GM23338 (cell line): ENCODE measurements at regions not wholly inside any gene's neighbourhood (a gene's known extent, or its start where the extent isn't known, plus 50 kb on each side); places are given as distances from the start of the nearest gene placed in this dataset.

ENCODE experiments used
- ATAC-seq: fragments of 200-7000 bp; cut with Tn5 transposase; 3 replicates; pipeline ENCODE4 v1.9.1; 2020
- DNase-seq: peaks from one replicate; pipeline ENCODE4 v3.0.0-alpha.2; 2015; ENCODE audit warnings: low spot score
- H2AFZ ChIP-seq: fragments of 200-600 bp; sonication (generic); 2 replicates; pipeline ENCODE4 v1.8.0; 2016; ENCODE audit warnings: antibody characterized with exemption, mild to moderate bottlenecking, moderate library complexity
- H3F3A ChIP-seq: fragments of 200-600 bp; sonication (generic); replicated peaks from 2 replicates; pipeline ENCODE4 v1.8.0; 2017; ENCODE audit warnings: antibody characterized with exemption, mixed run types, low read depth
- H3K27ac ChIP-seq: fragments of 200-600 bp; sonication (generic); 2 replicates; pipeline ENCODE4 v1.6.1; 2016; ENCODE audit warnings: low read depth
- H3K27me3 ChIP-seq: fragments of 200-600 bp; sonication (generic); 2 replicates; pipeline ENCODE4 v1.8.0; 2016; ENCODE audit warnings: mild to moderate bottlenecking, mixed run types, moderate library complexity; ENCODE audit not compliant: insufficient read depth
- H3K36me3 ChIP-seq: fragments of 200-600 bp; sonication (generic); 2 replicates; pipeline ENCODE4 v1.8.0; 2016; ENCODE audit warnings: mild to moderate bottlenecking; ENCODE audit not compliant: insufficient read depth
- H3K4me1 ChIP-seq: fragments of 200-600 bp; sonication (generic); 2 replicates; pipeline ENCODE4 v1.8.0; 2016; ENCODE audit warnings: mild to moderate bottlenecking, moderate library complexity; ENCODE audit not compliant: insufficient read depth
- H3K4me2 ChIP-seq: fragments of 200-600 bp; sonication (generic); 2 replicates; pipeline ENCODE4 v1.7.1; 2017; ENCODE audit warnings: mixed run types
- H3K4me3 ChIP-seq: fragments of 200-600 bp; sonication (generic); 2 replicates; pipeline ENCODE4 v1.6.1; 2016; ENCODE audit warnings: mixed run types
- H3K79me2 ChIP-seq: fragments of 200-600 bp; sonication (generic); replicated peaks from 2 replicates; pipeline ENCODE4 v1.8.0; 2017; ENCODE audit warnings: mild to moderate bottlenecking; ENCODE audit not compliant: insufficient read depth
- H3K9me2 ChIP-seq: fragments of 200-600 bp; sonication (generic); 2 replicates; pipeline ENCODE4 v1.8.0; 2017; ENCODE audit not compliant: insufficient read depth
- H4K20me1 ChIP-seq: fragments of 200-600 bp; sonication (generic); replicated peaks from 2 replicates; pipeline ENCODE4 v1.8.0; 2017; ENCODE audit warnings: mild to moderate bottlenecking; ENCODE audit not compliant: insufficient read depth
- H3K27ac Mint-ChIP-seq: 2 replicates; pipeline ENCODE4 v1.8.0; 2020; ENCODE audit warnings: inconsistent platforms, mild to moderate bottlenecking, moderate library complexity, mixed read lengths
- H3K27me3 Mint-ChIP-seq: 3 replicates; pipeline ENCODE4 v1.8.0; 2022; ENCODE audit warnings: low read depth, mild to moderate bottlenecking, moderate library complexity, mixed read lengths, inconsistent platforms; ENCODE audit not compliant: insufficient read depth, poor library complexity
- H3K36me3 Mint-ChIP-seq: 3 replicates; pipeline ENCODE4 v1.8.0; 2021; ENCODE audit warnings: low read depth, mild to moderate bottlenecking, inconsistent platforms, moderate library complexity, mixed read lengths
- H3K4me1 Mint-ChIP-seq: 3 replicates; pipeline ENCODE4 v1.8.0; 2020; ENCODE audit warnings: mild to moderate bottlenecking, inconsistent platforms, mixed read lengths
- H3K4me3 Mint-ChIP-seq: 3 replicates; pipeline ENCODE4 v1.8.0; 2021; ENCODE audit warnings: moderate library complexity, mild to moderate bottlenecking, inconsistent platforms, mixed read lengths
- H3K9me3 Mint-ChIP-seq: 3 replicates; pipeline ENCODE4 v1.8.0; 2020; ENCODE audit warnings: moderate library complexity, mild to moderate bottlenecking, inconsistent platforms, mixed read lengths
- EZH2 ChIP-seq: fragments of 200-600 bp; sonication (generic); IDR thresholded peaks from one replicate; pipeline ENCODE4 v1.8.0; 2017; ENCODE audit warnings: antibody characterized with exemption, mild to moderate bottlenecking, low read depth; ENCODE audit not compliant: unreplicated experiment
- EZH2phosphoT487 ChIP-seq: fragments of 200-600 bp; sonication (generic); IDR thresholded peaks from one replicate; pipeline ENCODE4 v1.8.1; 2018; ENCODE audit warnings: antibody characterized with exemption; ENCODE audit not compliant: unreplicated experiment
- JUNB ChIP-seq: IDR thresholded peaks from one replicate; pipeline ENCODE4 v1.6.1; 2016; ENCODE audit warnings: antibody characterized with exemption; ENCODE audit not compliant: unreplicated experiment
- STAT1 ChIP-seq: IDR thresholded peaks from one replicate; pipeline ENCODE4 v1.6.1; 2016; ENCODE audit warnings: antibody characterized with exemption; ENCODE audit not compliant: unreplicated experiment
- TF ChIP-seq, protein P1 (sequence below): IDR thresholded peaks from one replicate; pipeline ENCODE4 v1.6.1; 2018; ENCODE audit warnings: antibody characterized with exemption; ENCODE audit not compliant: unreplicated experiment
- TF ChIP-seq, protein P2 (sequence below): fragments of 250-450 bp; sonication (Bioruptor Pico); IDR thresholded peaks from 2 replicates; pipeline ENCODE4 v1.5.0; 2020; ENCODE audit warnings: mild to moderate bottlenecking, moderate library complexity
- TF ChIP-seq, protein P3 (sequence below), 2 experiments: fragments of 200-600 bp in 1 of 2; sonication (generic) in 1 of 2; conservative IDR thresholded peaks; 2 replicates each; pipeline versions ENCODE4 v1.5.1 to v1.6.1; 2016 to 2017; ENCODE audit warnings: antibody characterized with exemption in 2 of 2, low read depth in 2 of 2, mild to moderate bottlenecking in 2 of 2, moderate library complexity in 1 of 2

DNA sequence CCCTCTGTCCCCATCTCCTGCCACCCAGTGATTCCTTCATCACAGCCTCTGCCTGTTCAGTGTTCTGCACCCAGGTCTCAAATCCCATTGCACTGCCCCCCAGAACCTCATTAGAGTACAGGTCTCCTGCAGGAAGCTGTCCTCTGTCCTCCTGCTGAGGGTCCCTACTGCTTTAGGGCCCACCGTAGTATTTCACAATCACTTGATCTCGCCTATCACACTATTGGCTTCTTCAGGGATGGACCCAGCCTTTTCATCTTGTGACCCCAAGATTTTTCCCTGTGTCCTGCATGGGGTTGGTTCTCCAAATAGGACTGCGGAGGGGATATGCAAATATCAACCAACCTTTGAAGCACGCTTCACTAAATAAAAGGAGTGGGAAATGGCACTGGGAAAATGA is 331.1 kb upstream of the AJAP1 start (continued):
- TF ChIP-seq, protein P1, sequence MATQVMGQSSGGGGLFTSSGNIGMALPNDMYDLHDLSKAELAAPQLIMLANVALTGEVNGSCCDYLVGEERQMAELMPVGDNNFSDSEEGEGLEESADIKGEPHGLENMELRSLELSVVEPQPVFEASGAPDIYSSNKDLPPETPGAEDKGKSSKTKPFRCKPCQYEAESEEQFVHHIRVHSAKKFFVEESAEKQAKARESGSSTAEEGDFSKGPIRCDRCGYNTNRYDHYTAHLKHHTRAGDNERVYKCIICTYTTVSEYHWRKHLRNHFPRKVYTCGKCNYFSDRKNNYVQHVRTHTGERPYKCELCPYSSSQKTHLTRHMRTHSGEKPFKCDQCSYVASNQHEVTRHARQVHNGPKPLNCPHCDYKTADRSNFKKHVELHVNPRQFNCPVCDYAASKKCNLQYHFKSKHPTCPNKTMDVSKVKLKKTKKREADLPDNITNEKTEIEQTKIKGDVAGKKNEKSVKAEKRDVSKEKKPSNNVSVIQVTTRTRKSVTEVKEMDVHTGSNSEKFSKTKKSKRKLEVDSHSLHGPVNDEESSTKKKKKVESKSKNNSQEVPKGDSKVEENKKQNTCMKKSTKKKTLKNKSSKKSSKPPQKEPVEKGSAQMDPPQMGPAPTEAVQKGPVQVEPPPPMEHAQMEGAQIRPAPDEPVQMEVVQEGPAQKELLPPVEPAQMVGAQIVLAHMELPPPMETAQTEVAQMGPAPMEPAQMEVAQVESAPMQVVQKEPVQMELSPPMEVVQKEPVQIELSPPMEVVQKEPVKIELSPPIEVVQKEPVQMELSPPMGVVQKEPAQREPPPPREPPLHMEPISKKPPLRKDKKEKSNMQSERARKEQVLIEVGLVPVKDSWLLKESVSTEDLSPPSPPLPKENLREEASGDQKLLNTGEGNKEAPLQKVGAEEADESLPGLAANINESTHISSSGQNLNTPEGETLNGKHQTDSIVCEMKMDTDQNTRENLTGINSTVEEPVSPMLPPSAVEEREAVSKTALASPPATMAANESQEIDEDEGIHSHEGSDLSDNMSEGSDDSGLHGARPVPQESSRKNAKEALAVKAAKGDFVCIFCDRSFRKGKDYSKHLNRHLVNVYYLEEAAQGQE, result no peak
- TF ChIP-seq, protein P2, sequence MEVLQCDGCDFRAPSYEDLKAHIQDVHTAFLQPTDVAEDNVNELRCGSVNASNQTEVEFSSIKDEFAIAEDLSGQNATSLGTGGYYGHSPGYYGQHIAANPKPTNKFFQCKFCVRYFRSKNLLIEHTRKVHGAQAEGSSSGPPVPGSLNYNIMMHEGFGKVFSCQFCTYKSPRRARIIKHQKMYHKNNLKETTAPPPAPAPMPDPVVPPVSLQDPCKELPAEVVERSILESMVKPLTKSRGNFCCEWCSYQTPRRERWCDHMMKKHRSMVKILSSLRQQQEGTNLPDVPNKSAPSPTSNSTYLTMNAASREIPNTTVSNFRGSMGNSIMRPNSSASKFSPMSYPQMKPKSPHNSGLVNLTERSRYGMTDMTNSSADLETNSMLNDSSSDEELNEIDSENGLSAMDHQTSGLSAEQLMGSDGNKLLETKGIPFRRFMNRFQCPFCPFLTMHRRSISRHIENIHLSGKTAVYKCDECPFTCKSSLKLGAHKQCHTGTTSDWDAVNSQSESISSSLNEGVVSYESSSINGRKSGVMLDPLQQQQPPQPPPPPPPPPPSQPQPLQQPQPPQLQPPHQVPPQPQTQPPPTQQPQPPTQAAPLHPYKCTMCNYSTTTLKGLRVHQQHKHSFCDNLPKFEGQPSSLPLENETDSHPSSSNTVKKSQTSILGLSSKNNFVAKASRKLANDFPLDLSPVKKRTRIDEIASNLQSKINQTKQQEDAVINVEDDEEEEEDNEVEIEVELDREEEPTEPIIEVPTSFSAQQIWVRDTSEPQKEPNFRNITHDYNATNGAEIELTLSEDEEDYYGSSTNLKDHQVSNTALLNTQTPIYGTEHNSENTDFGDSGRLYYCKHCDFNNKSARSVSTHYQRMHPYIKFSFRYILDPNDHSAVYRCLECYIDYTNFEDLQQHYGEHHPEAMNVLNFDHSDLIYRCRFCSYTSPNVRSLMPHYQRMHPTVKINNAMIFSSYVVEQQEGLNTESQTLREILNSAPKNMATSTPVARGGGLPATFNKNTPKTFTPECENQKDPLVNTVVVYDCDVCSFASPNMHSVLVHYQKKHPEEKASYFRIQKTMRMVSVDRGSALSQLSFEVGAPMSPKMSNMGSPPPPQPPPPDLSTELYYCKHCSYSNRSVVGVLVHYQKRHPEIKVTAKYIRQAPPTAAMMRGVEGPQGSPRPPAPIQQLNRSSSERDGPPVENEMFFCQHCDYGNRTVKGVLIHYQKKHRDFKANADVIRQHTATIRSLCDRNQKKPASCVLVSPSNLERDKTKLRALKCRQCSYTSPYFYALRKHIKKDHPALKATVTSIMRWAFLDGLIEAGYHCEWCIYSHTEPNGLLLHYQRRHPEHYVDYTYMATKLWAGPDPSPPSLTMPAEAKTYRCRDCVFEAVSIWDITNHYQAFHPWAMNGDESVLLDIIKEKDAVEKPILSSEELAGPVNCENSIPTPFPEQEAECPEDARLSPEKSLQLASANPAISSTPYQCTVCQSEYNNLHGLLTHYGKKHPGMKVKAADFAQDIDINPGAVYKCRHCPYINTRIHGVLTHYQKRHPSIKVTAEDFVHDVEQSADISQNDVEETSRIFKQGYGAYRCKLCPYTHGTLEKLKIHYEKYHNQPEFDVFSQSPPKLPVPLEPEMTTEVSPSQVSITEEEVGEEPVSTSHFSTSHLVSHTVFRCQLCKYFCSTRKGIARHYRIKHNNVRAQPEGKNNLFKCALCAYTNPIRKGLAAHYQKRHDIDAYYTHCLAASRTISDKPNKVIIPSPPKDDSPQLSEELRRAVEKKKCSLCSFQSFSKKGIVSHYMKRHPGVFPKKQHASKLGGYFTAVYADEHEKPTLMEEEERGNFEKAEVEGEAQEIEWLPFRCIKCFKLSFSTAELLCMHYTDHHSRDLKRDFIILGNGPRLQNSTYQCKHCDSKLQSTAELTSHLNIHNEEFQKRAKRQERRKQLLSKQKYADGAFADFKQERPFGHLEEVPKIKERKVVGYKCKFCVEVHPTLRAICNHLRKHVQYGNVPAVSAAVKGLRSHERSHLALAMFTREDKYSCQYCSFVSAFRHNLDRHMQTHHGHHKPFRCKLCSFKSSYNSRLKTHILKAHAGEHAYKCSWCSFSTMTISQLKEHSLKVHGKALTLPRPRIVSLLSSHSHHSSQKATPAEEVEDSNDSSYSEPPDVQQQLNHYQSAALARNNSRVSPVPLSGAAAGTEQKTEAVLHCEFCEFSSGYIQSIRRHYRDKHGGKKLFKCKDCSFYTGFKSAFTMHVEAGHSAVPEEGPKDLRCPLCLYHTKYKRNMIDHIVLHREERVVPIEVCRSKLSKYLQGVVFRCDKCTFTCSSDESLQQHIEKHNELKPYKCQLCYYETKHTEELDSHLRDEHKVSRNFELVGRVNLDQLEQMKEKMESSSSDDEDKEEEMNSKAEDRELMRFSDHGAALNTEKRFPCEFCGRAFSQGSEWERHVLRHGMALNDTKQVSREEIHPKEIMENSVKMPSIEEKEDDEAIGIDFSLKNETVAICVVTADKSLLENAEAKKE (CRISPR knock-in tag), result no peak
- TF ChIP-seq STAT1, result no peak

DNA sequence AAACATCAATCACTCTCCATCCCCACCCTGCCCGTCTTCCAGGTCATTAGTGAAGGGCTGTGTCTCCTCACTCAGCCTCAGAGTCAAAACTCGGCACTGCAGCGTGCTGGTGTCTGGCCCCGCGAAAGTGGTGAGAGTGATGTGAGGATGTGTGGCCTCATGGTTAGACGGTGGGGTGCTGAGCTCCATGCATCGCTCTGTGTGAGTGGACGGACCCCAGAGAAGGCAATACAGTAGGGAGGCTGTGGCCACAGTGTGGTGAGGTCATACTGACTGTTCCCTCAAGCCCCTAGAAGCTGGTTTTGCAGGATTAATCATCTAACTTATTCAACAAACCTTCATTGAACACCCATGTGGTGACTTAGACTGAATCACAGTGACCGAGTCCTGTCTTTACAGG is 329.9 kb upstream of the AJAP1 start:
- Histone ChIP-seq H2AFZ (no peak overlapping the region), H3K4me1 (no peaks in the 10 kb centered on the region), H3F3A (no peaks in the 10 kb centered on the region), H3K9me2 (no peaks in the 10 kb centered on the region), H3K27me3 (no peaks in the 10 kb centered on the region), H3K79me2 (no peaks in the 10 kb centered on the region), H4K20me1 (no peaks in the 10 kb centered on the region), H3K36me3 (no peaks in the 10 kb centered on the region), H3K4me2 (no peak overlapping the region), H3K27ac (no peak overlapping the region), H3K4me3 (no peak overlapping the region)
- Mint-ChIP-seq H3K27me3 (peaks cover 4% of the 10 kb centered on the region), H3K4me1 (no peaks in the 10 kb centered on the region; the same call in 2 of the 3 replicates), H3K4me3 (no peak overlapping the region), H3K9me3 (peaks cover 99% of the 10 kb centered on the region), H3K36me3 (peaks cover 44% of the 10 kb centered on the region), H3K27ac (no peak overlapping the region)
- ATAC-seq (no peak), DNase-seq (no peak)
- no peak for TF ChIP-seq EZH2phosphoT487
- TF ChIP-seq JUNB, result no peak
- no peak for TF ChIP-seq EZH2
- TF ChIP-seq STAT1, result no peak
- TF ChIP-seq, protein P3, sequence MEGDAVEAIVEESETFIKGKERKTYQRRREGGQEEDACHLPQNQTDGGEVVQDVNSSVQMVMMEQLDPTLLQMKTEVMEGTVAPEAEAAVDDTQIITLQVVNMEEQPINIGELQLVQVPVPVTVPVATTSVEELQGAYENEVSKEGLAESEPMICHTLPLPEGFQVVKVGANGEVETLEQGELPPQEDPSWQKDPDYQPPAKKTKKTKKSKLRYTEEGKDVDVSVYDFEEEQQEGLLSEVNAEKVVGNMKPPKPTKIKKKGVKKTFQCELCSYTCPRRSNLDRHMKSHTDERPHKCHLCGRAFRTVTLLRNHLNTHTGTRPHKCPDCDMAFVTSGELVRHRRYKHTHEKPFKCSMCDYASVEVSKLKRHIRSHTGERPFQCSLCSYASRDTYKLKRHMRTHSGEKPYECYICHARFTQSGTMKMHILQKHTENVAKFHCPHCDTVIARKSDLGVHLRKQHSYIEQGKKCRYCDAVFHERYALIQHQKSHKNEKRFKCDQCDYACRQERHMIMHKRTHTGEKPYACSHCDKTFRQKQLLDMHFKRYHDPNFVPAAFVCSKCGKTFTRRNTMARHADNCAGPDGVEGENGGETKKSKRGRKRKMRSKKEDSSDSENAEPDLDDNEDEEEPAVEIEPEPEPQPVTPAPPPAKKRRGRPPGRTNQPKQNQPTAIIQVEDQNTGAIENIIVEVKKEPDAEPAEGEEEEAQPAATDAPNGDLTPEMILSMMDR (conservative IDR thresholded peaks at IDR 0.05; ENCODE audit: low read depth in 2 of 2), result no peak
